GM21529 (cell line): ENCODE measurements at regions not wholly inside any gene's neighbourhood (a gene's known extent, or its start where the extent isn't known, plus 50 kb on each side); places are given as distances from the start of the nearest gene placed in this dataset.
"Not testable (repeated sequence)": the region's sequence is repeated elsewhere in the genome, so short reads cannot be mapped to it uniquely, and the experiment has no call there.

Source experiments
- ATAC-seq: cut with Tn5 transposase; IDR thresholded peaks from one replicate; pipeline ENCODE4 v1.9.1; 2021; ENCODE audit not compliant: unreplicated experiment

DNA sequence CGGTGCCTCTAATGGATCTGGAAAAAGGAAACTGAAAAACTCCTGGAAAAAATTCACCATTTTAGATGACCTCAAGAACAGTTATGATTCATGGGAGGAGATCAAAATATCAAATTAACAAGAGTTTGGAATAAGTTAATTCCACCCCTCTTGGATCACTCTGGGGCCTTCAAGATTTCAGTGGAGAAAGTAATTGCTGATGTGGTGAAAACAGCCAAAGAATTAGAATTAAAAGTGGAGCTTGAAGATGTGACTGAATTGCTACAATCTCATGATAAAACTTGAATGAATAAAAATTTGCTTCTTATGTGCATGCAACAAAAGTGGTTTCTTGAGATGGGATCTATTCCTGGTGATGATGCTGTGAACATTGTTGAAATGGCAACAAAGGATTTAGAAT is 974.4 kb upstream of the GYPC start:
- ATAC-seq, result no peak

DNA sequence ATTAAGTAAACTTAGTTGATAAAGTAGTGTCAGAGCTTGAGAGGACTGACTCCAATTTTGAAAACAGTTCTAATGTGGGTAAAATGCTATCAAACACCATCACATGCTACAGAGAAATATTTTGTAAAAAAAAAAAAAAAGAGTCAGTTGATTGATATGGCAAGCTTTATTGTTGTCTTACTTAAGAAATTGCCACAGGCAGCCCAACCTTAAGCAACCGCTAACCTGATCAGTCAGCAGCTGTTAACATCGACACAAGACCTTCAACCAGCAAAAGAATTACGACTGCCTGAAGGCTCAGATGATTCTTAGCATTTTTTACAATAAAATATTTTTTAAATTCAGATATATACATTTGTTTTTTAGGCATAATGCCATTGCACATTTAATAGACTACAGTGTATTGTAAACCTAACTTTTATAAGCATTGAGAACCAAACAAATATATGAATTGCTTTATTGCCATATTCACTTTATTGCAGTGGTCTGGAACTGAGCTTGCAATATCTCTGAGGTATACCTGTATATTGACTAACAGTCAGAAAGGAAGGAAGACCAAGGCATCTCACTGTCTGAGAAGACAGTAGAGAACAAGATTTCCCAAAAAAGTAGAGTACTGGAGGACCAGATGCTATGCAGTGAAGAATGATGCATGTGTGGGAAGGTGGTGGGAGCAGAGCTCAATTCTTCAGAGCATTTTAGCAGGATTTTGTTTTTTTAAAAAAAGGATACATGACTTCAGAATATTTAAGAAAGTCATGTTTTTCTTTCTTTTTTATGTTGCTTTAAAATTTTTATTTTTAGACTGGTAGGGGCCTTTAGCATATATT is 973.8 kb upstream of the GYPC start:
- ATAC-seq, result no peak

DNA sequence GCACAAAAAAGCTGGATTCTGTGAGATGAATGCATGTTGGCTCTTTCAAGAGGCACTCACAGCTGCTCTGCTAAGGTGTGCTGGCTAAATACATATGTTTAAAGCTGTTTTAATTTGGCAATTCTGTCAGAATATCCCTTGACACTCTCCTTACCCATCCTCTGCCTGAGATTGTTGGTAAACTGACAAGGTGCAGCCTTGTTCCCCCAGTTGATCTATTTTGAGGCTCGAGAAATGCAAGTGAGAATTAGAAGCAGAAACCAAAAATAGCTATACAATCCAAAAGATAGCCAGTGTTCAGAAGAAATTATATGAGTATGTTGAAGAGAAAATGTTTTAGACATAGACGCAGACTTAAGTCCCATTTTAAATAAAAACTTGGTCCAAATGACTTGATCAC is 971.7 kb upstream of the GYPC start:
- no peak for ATAC-seq

DNA sequence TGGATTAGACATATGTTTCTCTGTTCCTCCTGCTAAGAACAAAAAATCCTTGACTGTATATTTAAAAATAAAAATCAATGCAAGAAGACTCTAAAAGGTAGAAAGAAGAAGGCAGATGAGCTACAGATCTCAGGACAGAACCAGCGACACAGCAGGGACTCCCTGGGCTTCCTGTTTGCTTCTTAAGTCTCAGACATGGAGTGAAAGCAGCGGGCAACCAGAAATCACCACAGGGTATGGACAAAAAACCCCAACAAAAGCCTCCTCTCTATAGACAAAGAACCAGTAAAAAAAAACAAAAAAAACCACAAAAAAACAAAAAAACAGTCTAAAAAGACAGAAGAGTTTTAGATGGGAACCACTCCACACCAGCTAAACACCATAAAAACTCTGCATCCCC is 971.0 kb upstream of the GYPC start:
- no peak for ATAC-seq

DNA sequence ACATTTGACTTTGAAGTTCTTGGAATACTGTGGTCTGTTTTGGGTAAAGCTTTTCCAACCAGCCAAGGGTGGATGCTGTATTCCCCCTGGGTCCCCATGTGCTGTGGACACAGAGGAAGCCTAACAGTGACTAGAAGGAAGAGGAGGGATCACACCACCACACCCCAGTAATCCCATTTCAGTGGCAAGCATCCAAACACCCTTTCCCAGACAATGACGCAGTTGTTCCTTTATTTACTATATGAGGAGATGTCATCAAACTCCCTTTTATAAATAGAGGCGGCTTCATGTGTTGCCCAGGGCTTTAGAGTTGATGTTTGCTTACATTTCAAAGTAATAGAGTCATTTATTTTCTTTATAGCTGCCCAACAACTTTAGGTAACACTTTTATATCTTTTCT is 959.4 kb upstream of the GYPC start:
- ATAC-seq, result no peak

DNA sequence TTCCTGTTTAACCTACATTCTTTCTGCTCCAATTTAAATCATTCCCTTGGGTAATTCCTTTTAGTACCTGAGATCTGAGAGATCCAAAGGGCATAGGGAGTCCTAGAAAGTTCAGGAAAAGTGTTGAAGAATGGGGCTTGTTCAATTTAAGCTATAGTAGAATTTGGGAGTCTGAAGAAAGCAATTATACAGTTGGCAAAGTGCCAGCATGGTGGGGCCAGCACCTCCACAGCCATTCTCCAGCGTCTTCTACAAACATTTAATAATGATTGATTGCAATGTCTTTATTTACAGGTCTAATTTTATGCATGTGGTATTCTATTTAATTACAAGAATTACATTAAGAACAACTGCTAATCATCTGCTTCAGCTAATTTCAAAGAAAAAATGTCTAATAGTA is 957.7 kb upstream of the GYPC start:
- ATAC-seq, result no peak

DNA sequence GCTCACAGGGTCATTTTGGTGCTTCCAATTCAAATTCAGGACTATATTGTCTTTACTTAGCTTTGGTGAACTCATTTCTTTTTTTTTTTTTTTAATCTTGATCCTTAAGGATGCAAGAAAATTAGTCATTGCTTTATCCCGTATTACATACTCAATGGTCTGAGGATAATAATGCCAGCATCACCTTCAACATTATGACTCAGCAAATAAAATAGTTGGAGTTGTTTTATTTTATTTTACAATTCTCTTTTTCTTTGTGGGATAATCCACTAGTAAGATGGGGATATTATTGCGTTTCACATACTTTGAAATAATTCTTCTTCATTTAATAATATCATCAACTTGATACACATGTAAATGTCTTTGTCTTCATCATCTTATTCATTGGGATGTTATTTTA is 954.9 kb upstream of the GYPC start:
- ATAC-seq, result no peak

DNA sequence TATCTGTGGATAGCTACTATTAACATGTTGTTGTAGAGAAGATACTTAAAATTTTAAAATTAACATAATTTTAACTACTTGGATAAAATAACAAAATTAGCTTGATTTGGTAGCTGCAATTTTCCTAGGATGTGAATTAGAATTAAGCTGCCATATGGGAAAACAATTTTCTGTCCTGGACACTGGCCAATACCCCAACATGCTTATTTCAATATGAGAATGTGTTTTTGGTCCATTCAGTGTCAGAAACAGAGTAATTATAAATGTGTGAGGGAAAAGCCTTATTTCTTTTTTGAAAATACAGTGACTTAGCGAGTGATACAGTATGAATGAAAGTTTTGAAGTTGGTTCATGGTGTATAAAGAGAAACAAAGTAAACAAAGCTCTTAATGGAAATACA is 948.3 kb upstream of the GYPC start:
- no peak for ATAC-seq

DNA sequence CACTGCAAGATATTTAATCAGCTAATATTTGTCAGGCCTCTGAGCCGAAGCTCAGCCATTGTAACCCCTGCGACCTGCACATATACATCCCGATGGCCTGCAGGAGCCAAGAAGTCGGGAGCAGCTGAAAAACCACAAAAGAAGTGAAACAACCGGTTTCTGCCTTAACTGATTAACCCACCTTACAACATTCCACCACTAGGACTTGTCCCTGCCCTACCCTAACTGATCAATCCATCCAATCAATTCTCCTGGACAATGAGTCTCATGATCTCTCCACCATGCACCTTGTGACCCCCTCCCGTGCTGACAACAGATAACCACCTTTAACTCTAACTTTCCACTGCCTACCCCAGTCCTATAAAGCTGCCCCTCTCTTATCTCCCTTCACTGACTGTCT is 945.4 kb upstream of the GYPC start:
- no peak for ATAC-seq

DNA sequence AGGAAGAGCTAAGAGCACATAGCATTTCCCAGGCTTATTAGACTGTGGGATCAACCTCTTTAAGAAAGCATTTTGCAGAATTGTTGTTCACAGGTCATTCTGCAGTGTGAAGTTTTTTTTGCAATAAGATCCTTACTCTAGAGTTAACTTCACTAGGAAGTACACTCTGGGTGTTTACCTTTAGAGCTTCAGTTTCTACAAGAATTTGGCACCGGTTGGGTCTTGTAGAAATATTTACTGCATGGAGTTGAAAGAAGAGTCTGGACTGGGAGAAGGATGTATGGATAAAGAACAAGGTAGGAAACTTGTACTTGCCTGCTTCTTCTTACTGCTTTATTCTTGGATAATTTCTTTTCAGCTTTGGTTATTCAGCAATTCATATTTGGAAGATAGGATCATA is 944.9 kb upstream of the GYPC start:
- ATAC-seq, result no peak

DNA sequence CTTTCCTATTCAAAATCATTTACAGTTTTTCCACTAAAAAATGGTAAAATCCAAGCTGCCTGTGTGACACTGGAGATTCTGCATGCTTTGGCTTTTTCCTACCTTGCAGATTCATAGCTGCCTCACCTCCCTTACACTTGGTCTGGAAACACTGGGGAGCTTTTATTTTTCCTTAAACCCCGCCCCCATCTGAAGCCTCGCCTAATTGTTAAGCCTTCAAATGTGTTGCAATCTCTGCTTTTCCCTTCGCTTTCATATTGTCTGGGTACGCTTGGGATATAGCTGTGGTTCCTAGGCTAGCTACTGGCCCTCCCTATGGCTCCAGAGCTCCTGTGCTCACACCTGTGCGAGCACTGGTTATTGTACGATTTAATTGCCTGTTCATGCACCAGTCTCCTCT is 942.4 kb upstream of the GYPC start:
- no peak for ATAC-seq

DNA sequence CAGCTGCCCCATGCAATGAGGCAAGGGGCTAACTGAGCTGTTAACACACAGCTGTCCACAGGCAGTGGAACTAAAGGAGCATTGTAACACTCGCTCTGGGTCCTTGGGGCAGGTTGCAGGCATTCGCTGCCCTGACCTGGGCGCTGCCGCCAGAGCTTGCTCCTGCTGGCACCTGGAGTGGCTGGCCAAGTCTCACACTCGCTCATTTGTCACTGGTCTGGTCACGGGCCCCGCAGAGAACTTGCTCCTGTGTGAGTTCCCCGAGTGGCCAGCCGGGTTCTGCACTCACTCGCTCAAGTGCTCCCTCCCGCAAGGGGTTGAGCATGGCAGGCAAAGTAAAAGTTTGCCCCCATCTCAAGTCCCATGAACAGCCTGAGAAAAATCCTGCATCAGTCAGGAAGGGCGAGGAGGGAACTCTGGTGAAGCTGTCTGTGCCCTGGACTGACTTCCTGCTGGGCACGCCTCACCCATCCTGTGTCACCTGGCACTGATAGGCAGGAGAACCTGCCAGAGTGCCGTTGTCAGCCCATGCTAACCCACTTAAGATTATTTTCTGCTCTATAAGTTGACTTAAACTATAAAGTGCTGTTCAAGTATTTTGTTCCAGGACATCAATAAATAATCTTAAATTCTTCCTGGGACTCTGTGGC is 934.8 kb upstream of the GYPC start:
- ATAC-seq, result no peak

DNA sequence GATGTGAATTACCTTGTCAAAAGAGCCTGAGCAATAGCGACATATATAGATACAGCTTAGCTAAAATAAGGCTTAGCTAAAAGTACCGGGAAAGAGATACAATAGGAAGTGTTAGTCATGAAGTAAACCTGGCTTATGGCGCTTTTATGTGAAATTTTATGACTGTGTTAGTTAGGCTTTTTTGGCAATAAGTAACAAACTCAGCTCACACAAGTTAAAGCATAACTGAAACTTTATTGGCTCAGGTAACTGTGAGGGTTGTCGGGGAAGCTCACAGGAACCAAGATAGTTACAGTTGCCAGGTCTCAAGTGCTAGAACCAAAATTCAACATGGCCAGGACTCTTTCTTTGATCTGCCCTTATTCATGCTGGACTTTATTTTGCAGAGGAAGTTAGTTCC is 925.0 kb upstream of the GYPC start:
- ATAC-seq, result no peak

DNA sequence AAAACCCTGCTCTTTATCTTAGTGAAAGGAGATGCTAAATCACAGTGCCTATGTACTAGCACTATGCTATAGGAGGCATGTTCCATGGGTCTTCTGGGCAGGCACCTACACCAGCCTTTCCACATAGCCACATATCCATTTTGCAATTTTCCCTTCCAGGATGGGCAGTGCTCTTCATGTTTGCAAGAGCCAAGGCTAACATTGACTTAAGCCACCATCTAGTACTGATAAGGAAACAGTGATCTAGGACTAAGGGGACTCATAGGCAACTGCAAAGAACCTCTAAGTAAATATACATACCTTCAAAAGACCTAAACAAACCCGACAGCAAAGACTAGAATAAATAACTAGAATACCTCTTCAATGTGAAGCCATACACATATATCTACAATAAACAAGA is 919.7 kb upstream of the GYPC start:
- no peak for ATAC-seq

DNA sequence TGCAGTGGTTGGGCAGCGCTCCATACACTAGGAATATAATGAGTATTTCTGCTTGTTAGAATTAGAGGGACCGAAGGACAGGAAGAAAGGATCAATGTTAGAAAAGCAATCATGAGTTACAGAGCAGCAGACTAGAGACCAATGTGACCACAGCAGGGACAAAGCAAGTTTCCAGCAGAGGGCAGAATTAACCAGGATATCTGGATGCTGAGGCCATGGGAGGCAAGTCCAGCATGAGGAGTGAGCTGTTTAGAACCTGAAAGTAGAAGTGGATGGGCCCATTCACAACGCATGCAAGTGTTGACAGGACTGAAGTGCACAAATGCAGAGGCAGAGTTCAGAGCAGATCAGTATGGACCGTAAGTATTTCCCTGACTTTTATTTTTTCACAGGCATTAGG is 910.4 kb upstream of the GYPC start:
- ATAC-seq, result no peak

DNA sequence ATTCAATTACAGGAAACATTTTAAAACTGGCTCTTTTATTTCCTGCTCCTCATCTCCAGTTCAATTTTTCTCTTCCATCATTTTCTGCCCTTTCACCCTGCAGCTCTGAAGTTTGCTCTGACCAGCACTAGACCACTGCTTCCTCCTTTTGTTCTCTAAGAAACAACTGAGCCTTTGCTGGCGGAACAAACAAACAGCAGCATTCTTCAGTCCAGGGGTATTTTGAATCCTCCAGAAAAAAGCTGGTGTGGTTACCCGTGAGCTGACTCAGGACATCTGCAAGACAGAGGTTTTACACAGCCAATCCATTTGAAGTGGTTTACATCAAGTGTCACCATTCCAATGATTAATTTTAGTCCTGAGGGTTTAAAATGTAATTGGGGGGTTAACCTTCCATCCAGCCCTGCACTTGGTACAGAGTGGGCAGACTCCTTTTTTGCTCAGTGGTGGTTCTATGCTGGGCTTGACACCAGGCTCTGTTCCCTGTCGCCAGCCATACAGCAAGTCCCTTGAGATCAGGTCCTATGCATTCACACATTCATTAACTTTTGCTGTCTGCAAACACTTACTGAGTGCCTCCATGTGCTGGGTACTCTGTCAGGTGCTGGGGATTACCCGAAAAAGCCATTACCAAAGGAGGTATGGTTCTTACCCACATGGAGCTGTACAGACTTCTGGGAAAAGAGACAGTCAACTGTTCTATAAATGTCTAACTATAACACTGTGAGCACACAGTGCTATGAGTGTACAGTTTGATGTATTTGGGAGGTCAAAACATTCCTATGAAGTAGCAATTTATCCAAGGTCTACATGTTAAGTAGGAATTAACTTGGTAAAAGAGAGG is 909.4 kb upstream of the GYPC start:
- no peak for ATAC-seq

DNA sequence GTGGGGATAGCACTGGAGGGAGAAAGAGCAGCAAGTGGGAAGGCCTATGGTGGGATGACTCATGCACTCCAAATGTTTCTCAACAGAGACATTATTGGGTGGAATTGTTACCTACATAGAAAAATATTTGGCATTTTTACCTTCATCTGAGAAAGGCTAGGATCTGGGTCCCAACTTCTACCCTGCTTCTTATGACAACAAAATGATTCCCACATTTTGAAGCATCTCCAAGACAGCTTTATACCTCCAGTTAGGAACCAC is 908.9 kb upstream of the GYPC start:
- ATAC-seq, result no peak

DNA sequence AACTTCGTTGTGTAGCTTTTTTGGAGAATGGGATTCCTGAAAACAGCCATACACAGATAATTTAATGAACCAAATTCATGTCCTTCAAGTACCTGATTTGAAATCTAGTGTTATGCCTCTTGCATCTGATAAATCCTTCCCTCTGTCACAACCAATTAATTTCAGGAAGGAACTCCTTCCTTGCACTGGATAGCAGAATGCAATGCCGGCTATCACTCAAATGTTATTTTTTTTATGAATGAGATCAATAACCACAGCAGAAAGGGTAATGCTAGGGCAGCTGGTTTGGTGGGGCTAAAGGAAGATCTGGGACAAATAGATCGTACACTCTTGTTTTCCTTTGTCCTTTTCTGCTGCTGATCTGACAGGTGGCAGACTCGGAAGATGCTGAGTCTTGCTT is 899.5 kb upstream of the GYPC start:
- no peak for ATAC-seq

DNA sequence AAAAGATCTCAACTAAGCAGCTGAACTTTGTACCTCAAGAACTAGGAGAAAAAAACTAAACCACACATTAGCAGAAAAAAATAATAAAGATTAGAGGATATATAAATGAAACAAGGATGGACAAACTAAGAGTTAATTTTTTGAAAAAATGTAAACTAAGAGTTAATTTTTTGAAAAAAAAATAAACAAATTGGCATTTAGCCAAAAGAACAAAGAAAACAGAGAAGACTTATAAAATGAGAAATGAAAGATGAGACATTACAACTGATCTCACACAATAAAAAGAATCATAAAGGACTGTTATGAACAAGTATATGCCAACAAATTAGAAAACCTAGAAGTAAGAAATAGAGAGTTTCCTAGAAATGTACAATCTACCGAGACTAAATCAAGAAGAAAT is 859.2 kb upstream of the GYPC start:
- ATAC-seq, result no peak

DNA sequence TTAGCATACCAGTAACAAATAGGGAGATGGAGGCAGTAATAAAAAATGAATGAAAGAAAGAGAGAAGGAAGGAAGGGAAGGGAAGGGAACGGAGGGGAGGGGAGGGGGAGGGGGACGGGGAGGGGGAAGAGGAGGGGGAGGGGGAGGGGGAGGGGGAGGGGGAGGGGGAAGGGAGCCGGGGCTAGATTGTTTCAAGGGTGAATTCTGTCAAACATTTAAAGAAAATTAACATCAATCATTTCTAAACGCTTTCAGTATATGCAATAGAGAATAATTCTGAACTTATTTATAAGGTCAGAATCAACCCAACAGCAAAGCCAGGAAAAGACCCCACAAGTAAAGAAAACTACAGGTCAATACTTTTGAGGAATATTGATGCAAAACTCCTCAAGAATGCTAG is 858.8 kb upstream of the GYPC start:
- no peak for ATAC-seq

DNA sequence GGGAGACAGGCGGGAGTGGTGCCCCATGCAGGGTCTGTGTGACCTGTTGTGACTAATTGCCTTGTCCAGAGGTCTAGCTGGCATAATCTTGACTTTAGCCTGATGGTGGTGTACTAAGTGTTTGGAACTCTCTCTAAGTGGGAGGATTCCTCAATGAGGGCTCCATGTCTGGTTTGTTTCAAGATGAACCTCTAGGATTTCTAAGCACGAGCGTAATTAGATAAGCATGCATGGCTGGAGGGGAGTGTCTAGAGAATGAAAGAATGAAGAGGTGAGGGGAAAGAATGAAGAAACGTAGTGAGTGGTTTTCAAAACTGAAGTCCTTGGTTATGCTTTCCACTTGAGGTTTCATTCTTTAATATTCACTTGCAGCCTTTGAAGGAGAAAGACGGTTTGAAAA is 833.2 kb upstream of the GYPC start:
- ATAC-seq, result no peak

DNA sequence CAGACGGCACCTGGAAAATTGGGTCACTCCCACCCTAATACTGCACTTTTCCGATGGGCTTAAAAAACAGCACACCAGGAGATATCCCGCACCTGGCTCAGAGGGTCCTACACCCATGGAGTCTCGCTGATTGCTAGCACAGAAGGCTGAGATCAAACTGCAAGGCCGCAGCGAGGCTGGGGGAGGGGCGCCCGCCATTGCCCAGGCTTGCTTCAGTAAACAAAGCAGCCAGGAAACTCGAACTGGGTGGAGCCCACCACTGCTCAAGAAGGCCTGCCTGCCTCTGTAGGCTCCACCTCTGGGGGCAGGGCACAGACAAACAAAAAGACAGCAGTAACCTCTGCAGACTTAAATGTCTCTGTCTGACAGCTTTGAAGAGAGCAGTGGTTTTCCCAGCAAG is 830.2 kb upstream of the GYPC start:
- ATAC-seq, result not testable (repeated sequence)
